DND-41 (cell line): ENCODE measurements at regions not wholly inside any gene's neighbourhood (a gene's known extent, or its start where the extent isn't known, plus 50 kb on each side); places are given as distances from the start of the nearest gene placed in this dataset.

Experiments used
- ATAC-seq: fragments of 200-7000 bp; cut with Tn5 transposase; 3 replicates; pipeline ENCODE4 v1.9.1; 2021; ENCODE audit warnings: low read depth; ENCODE audit not compliant: insufficient read depth
- DNase-seq: peaks from one replicate; pipeline ENCODE4 v3.0.0-alpha.2; 2020
- H2AFZ ChIP-seq: 2 replicates; pipeline ENCODE4 v1.6.0; 2012; ENCODE audit warnings: low read depth, low read length
- H3K27ac ChIP-seq: 2 replicates; pipeline ENCODE4 v1.5.1; 2012; ENCODE audit warnings: low read length, inconsistent platforms
- H3K27me3 ChIP-seq: fragments of 200-600 bp; sonication (generic); 2 replicates; pipeline ENCODE4 v1.6.0; 2012; ENCODE audit warnings: low read length, mild to moderate bottlenecking, inconsistent platforms; ENCODE audit not compliant: insufficient read depth, poor library complexity
- H3K36me3 ChIP-seq: 2 replicates; pipeline ENCODE4 v1.5.1; 2012; ENCODE audit warnings: low read length, inconsistent platforms; ENCODE audit not compliant: insufficient read depth
- H3K4me1 ChIP-seq: 2 replicates; pipeline ENCODE4 v1.5.1; 2012; ENCODE audit warnings: mild to moderate bottlenecking, low read length; ENCODE audit not compliant: insufficient read depth
- H3K4me2 ChIP-seq: 2 replicates; pipeline ENCODE4 v1.6.0; 2012; ENCODE audit warnings: mild to moderate bottlenecking, moderate library complexity, low read length, inconsistent platforms; ENCODE audit not compliant: insufficient read depth
- H3K4me3 ChIP-seq, 2 experiments: fragments of 200-600 bp in 1 of 2; shearing (Covaris generic) in 1 of 2; 2 replicates each; pipeline ENCODE4 v1.5.1; 2012 to 2016; ENCODE audit warnings: inconsistent platforms in 2 of 2, low read length in 2 of 2, mild to moderate bottlenecking in 2 of 2, low read depth in 1 of 2, moderate library complexity in 1 of 2
- H3K79me2 ChIP-seq: 2 replicates; pipeline ENCODE4 v1.6.0; 2012; ENCODE audit warnings: low read length, inconsistent platforms; ENCODE audit not compliant: insufficient read depth
- H3K9ac ChIP-seq: 2 replicates; pipeline ENCODE4 v1.6.0; 2012; ENCODE audit warnings: low read depth, mild to moderate bottlenecking, inconsistent platforms, low read length, moderate library complexity
- H3K9me3 ChIP-seq: 2 replicates; pipeline ENCODE4 v1.5.1; 2012; ENCODE audit warnings: low read length, moderate library complexity, mild to moderate bottlenecking, inconsistent platforms; ENCODE audit not compliant: insufficient read depth, severe bottlenecking
- H4K20me1 ChIP-seq: 2 replicates; pipeline ENCODE4 v1.6.0; 2012; ENCODE audit warnings: low read length; ENCODE audit not compliant: insufficient read depth
- CTCF ChIP-seq: IDR thresholded peaks from 2 replicates; pipeline ENCODE4 v1.5.1; 2012; ENCODE audit warnings: borderline replicate concordance, low read length, moderate library complexity, mild to moderate bottlenecking; ENCODE audit not compliant: poor library complexity, severe bottlenecking; ENCODE audit errors: extremely low read depth
- EZH2 ChIP-seq: IDR thresholded peaks from 3 replicates; pipeline ENCODE4 v1.6.1; 2012; ENCODE audit warnings: borderline replicate concordance, low read depth, mild to moderate bottlenecking, moderate library complexity, low read length, inconsistent platforms; ENCODE audit not compliant: severe bottlenecking

- Histone ChIP-seq H3K9ac (no peak overlapping the region), H3K27me3 (no peaks in the 10 kb centered on the region), H3K36me3 (no peaks in the 10 kb centered on the region), H3K4me3 (no peak overlapping the region), H3K4me1 (no peaks in the 10 kb centered on the region), H2AFZ (no peak overlapping the region), H3K79me2 (no peaks in the 10 kb centered on the region), H4K20me1 (no peaks in the 10 kb centered on the region; the same call in 1 of the 2 replicates), H3K27ac (no peak overlapping the region), H3K4me2 (no peak overlapping the region), H3K9me3 (no peaks in the 10 kb centered on the region)
- TF ChIP-seq EZH2, result no peak
- no peak for TF ChIP-seq CTCF
- no peak for DNase-seq
- ATAC-seq, result no peak
These were observed 104.1 kb downstream of the COPS8 start for GRCh38 chr2:237189799-237190198.

GRCh38 chr2:237190966-237191713 is 105.5 kb downstream of the COPS8 start:
- Histone ChIP-seq H3K4me2 (no peak overlapping the region), H3K9me3 (no peaks in the 10 kb centered on the region), H3K79me2 (no peaks in the 10 kb centered on the region), H3K27me3 (no peaks in the 10 kb centered on the region), H4K20me1 (no peaks in the 10 kb centered on the region; the same call in 1 of the 2 replicates), H3K4me1 (no peaks in the 10 kb centered on the region), H3K4me3 (no peak overlapping the region), H3K36me3 (no peaks in the 10 kb centered on the region), H3K27ac (no peak overlapping the region), H2AFZ (no peak overlapping the region), H3K9ac (no peak overlapping the region)
- no peak for ATAC-seq
- TF ChIP-seq CTCF (no peak), EZH2 (no peak)
- DNase-seq, result no peak

GRCh38 chr2:237191714-237192081 is 106.0 kb downstream of the COPS8 start:
- no peaks in the 10 kb centered on the region; the same call in 1 of the 2 replicates for H4K20me1 ChIP-seq
- H3K4me2 ChIP-seq, result no peak overlapping the region
- H3K9me3 ChIP-seq, result no peaks in the 10 kb centered on the region
- ATAC-seq (no peak), DNase-seq (no peak)
- no peaks in the 10 kb centered on the region for H3K79me2 ChIP-seq
- no peaks in the 10 kb centered on the region for H3K27me3 ChIP-seq
- no peaks in the 10 kb centered on the region for H3K36me3 ChIP-seq
- H3K9ac ChIP-seq, result no peak overlapping the region
- H2AFZ ChIP-seq, result no peak overlapping the region
- no peaks in the 10 kb centered on the region for H3K4me1 ChIP-seq
- TF ChIP-seq CTCF, result no peak
- no peak for TF ChIP-seq EZH2
- H3K4me3 ChIP-seq, result no peak overlapping the region
- H3K27ac ChIP-seq, result no peak overlapping the region

GRCh38 chr2:237192881-237193280 is 107.2 kb downstream of the COPS8 start:
- Histone ChIP-seq H4K20me1 (no peaks in the 10 kb centered on the region; the same call in 1 of the 2 replicates), H3K4me3 (no peak overlapping the region), H3K27me3 (no peaks in the 10 kb centered on the region), H3K4me2 (no peak overlapping the region), H3K27ac (no peak overlapping the region), H3K9ac (no peak overlapping the region), H3K4me1 (no peaks in the 10 kb centered on the region), H3K79me2 (no peaks in the 10 kb centered on the region), H3K9me3 (no peaks in the 10 kb centered on the region), H2AFZ (no peak overlapping the region), H3K36me3 (no peaks in the 10 kb centered on the region)
- DNase-seq (no peak), ATAC-seq (no peak)
- no peak for TF ChIP-seq EZH2
- TF ChIP-seq CTCF, result no peak
